Liver (tissue), 3 donors: ENCODE measurements at regions not wholly inside any gene's neighbourhood (a gene's known extent, or its start where the extent isn't known, plus 50 kb on each side); places are given as distances from the start of the nearest gene placed in this dataset.
A peak's percentile ranks its signal among the peaks of the same experiment; 100 is the strongest.

Experiments
- ATF3 ChIP-seq: IDR thresholded peaks from 2 replicates; pipeline ENCODE4 v1.6.1; 2016; ENCODE audit warnings: antibody characterized with exemption
- CTCF ChIP-seq: fragments of 150-350 bp; IDR thresholded peaks from 2 replicates; pipeline ENCODE4 v1.5.1; 2017; ENCODE audit warnings: improper control_type of control experiment, low read depth, low read length; ENCODE audit not compliant: missing input control
- EGR1 ChIP-seq, 2 donors: IDR thresholded peaks; 2 replicates each; pipeline ENCODE4 v1.6.1; 2016 to 2018; ENCODE audit warnings: antibody characterized with exemption in 2 of 2, low read depth in 2 of 2
- FOXA1 ChIP-seq: IDR thresholded peaks from 2 replicates; pipeline ENCODE4 v1.6.1; 2016; ENCODE audit warnings: antibody characterized with exemption
- MAX ChIP-seq: IDR thresholded peaks from 2 replicates; pipeline ENCODE4 v1.6.1; 2016; ENCODE audit warnings: antibody characterized with exemption
- RAD21 ChIP-seq, 2 donors: IDR thresholded peaks; 2 replicates each; pipeline ENCODE4 v1.6.1; 2016; ENCODE audit warnings: antibody characterized with exemption in 2 of 2, mild to moderate bottlenecking in 2 of 2
- RXRA ChIP-seq, 2 donors: IDR thresholded peaks; 2 replicates each; pipeline ENCODE4 v1.6.1; 2017 to 2018; ENCODE audit warnings: antibody characterized with exemption in 2 of 2, mild to moderate bottlenecking in 1 of 2
- SP1 ChIP-seq: IDR thresholded peaks from 2 replicates; pipeline ENCODE4 v1.6.1; 2018; ENCODE audit warnings: antibody characterized with exemption, mild to moderate bottlenecking
- YY1 ChIP-seq: IDR thresholded peaks from 2 replicates; pipeline ENCODE4 v1.6.1; 2016; ENCODE audit warnings: antibody characterized with exemption, mild to moderate bottlenecking
- ZBTB33 ChIP-seq: IDR thresholded peaks from 2 replicates; pipeline ENCODE4 v1.6.1; 2016; ENCODE audit warnings: antibody characterized with exemption
- donor health status: healthy.
- donor health status: healthy.

- TF ChIP-seq CTCF (peak; percentile 21), ZBTB33 (no peak), RAD21 (IDR thresholded peaks at IDR 0.05) (peak; percentile 77 to 79), YY1 (no peak), SP1 (no peak), MAX (no peak), FOXA1 (no peak), EGR1 (IDR thresholded peaks at IDR 0.05; ENCODE audit: low read depth in 2 of 2) (no peak), RXRA (IDR thresholded peaks at IDR 0.05) (no peak), ATF3 (no peak)
Observed at GRCh38 chr2:67234440-67234839, 162.7 kb upstream of the ETAA1 start.
